ENCODE measurements at regions not wholly inside any gene's neighbourhood (a gene's known extent, or its start where the extent isn't known, plus 50 kb on each side); places are given as distances from the start of the nearest gene placed in this dataset.

- no peaks in the 10 kb centered on the region for H3K4me1 Mint-ChIP-seq
- no peak for ATAC-seq
- no peaks in the 10 kb centered on the region for H3K36me3 Mint-ChIP-seq
- TF ChIP-seq ZNF121 (CRISPR knock-in tag; IDR thresholded peaks at IDR 0.05) (no peak), PRRX2 (CRISPR knock-in tag; IDR thresholded peaks at IDR 0.05) (no peak), NR1H2 (CRISPR knock-in tag; IDR thresholded peaks at IDR 0.05) (no peak), CREB1 (CRISPR knock-in tag; IDR thresholded peaks at IDR 0.05) (no peak), PRDM15 (CRISPR knock-in tag; IDR thresholded peaks at IDR 0.05) (no peak), MYBL2 (CRISPR knock-in tag; IDR thresholded peaks at IDR 0.05) (no peak), SOX15 (CRISPR knock-in tag; IDR thresholded peaks at IDR 0.05) (no peak)
- TF ChIP-seq, protein P1, sequence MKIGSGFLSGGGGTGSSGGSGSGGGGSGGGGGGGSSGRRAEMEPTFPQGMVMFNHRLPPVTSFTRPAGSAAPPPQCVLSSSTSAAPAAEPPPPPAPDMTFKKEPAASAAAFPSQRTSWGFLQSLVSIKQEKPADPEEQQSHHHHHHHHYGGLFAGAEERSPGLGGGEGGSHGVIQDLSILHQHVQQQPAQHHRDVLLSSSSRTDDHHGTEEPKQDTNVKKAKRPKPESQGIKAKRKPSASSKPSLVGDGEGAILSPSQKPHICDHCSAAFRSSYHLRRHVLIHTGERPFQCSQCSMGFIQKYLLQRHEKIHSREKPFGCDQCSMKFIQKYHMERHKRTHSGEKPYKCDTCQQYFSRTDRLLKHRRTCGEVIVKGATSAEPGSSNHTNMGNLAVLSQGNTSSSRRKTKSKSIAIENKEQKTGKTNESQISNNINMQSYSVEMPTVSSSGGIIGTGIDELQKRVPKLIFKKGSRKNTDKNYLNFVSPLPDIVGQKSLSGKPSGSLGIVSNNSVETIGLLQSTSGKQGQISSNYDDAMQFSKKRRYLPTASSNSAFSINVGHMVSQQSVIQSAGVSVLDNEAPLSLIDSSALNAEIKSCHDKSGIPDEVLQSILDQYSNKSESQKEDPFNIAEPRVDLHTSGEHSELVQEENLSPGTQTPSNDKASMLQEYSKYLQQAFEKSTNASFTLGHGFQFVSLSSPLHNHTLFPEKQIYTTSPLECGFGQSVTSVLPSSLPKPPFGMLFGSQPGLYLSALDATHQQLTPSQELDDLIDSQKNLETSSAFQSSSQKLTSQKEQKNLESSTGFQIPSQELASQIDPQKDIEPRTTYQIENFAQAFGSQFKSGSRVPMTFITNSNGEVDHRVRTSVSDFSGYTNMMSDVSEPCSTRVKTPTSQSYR (CRISPR knock-in tag; IDR thresholded peaks at IDR 0.05): no peak
- TF ChIP-seq, protein P2, sequence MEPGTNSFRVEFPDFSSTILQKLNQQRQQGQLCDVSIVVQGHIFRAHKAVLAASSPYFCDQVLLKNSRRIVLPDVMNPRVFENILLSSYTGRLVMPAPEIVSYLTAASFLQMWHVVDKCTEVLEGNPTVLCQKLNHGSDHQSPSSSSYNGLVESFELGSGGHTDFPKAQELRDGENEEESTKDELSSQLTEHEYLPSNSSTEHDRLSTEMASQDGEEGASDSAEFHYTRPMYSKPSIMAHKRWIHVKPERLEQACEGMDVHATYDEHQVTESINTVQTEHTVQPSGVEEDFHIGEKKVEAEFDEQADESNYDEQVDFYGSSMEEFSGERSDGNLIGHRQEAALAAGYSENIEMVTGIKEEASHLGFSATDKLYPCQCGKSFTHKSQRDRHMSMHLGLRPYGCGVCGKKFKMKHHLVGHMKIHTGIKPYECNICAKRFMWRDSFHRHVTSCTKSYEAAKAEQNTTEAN (CRISPR knock-in tag; IDR thresholded peaks at IDR 0.05): no peak
- H3K27me3 Mint-ChIP-seq (ENCODE audit: low read depth): no peaks in the 10 kb centered on the region
- ChIA-PET POLR2A (no interaction called here), CTCF (no interaction called here)
- peaks cover 4% of the 10 kb centered on the region; the same call in 1 of the 2 replicates for H3K9me3 Mint-ChIP-seq
- DNase-seq (ENCODE audit: low spot score): no peak
- H3K27ac Mint-ChIP-seq: no peak overlapping the region
- H3K4me3 Mint-ChIP-seq: no peak overlapping the region
Measured at GRCh38 chr12:61272441-61272840, 987.8 kb upstream of the USP15 start.

GRCh38 chr12:61282790-61283575, 977.2 kb upstream of the USP15 start:
- POLR2A ChIA-PET: no interaction called here
- Mint-ChIP-seq H3K27me3 (ENCODE audit: low read depth) (peaks cover 3% of the 10 kb centered on the region; the same call in 1 of the 2 replicates), H3K4me3 (no peak overlapping the region), H3K9me3 (peaks cover 43% of the 10 kb centered on the region), H3K36me3 (peaks cover 25% of the 10 kb centered on the region), H3K4me1 (no peaks in the 10 kb centered on the region), H3K27ac (no peak overlapping the region)
- TF ChIP-seq, protein P3, sequence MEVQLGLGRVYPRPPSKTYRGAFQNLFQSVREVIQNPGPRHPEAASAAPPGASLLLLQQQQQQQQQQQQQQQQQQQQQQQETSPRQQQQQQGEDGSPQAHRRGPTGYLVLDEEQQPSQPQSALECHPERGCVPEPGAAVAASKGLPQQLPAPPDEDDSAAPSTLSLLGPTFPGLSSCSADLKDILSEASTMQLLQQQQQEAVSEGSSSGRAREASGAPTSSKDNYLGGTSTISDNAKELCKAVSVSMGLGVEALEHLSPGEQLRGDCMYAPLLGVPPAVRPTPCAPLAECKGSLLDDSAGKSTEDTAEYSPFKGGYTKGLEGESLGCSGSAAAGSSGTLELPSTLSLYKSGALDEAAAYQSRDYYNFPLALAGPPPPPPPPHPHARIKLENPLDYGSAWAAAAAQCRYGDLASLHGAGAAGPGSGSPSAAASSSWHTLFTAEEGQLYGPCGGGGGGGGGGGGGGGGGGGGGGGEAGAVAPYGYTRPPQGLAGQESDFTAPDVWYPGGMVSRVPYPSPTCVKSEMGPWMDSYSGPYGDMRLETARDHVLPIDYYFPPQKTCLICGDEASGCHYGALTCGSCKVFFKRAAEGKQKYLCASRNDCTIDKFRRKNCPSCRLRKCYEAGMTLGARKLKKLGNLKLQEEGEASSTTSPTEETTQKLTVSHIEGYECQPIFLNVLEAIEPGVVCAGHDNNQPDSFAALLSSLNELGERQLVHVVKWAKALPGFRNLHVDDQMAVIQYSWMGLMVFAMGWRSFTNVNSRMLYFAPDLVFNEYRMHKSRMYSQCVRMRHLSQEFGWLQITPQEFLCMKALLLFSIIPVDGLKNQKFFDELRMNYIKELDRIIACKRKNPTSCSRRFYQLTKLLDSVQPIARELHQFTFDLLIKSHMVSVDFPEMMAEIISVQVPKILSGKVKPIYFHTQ (CRISPR knock-in tag; IDR thresholded peaks at IDR 0.05): no peak
- TF ChIP-seq, protein P4, sequence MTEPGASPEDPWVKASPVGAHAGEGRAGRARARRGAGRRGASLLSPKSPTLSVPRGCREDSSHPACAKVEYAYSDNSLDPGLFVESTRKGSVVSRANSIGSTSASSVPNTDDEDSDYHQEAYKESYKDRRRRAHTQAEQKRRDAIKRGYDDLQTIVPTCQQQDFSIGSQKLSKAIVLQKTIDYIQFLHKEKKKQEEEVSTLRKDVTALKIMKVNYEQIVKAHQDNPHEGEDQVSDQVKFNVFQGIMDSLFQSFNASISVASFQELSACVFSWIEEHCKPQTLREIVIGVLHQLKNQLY (CRISPR knock-in tag; IDR thresholded peaks at IDR 0.05): no peak
- ATAC-seq (no peak), DNase-seq (ENCODE audit: low spot score) (no peak)
- CTCF ChIA-PET: no interaction called here
